ENCODE measurements at regions not wholly inside any gene's neighbourhood (a gene's known extent, or its start where the extent isn't known, plus 50 kb on each side); places are given as distances from the start of the nearest gene placed in this dataset.
"Not testable (repeated sequence)": the region's sequence is repeated elsewhere in the genome, so short reads cannot be mapped to it uniquely, and the experiment has no call there.

GRCh38 chr9:124089631-124090488 is 78.3 kb downstream of the LHX2 start:
- TF ChIP-seq, protein P1, sequence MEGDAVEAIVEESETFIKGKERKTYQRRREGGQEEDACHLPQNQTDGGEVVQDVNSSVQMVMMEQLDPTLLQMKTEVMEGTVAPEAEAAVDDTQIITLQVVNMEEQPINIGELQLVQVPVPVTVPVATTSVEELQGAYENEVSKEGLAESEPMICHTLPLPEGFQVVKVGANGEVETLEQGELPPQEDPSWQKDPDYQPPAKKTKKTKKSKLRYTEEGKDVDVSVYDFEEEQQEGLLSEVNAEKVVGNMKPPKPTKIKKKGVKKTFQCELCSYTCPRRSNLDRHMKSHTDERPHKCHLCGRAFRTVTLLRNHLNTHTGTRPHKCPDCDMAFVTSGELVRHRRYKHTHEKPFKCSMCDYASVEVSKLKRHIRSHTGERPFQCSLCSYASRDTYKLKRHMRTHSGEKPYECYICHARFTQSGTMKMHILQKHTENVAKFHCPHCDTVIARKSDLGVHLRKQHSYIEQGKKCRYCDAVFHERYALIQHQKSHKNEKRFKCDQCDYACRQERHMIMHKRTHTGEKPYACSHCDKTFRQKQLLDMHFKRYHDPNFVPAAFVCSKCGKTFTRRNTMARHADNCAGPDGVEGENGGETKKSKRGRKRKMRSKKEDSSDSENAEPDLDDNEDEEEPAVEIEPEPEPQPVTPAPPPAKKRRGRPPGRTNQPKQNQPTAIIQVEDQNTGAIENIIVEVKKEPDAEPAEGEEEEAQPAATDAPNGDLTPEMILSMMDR (IDR thresholded peaks at IDR 0.05; ENCODE audit: extremely low read depth in 1 of 2, insufficient read depth in 1 of 2, low read depth in 1 of 2, low read length in 2 of 2), result not testable (repeated sequence)
- TF ChIP-seq JUN (IDR thresholded peaks at IDR 0.05; ENCODE audit: borderline replicate concordance, insufficient read depth, insufficient read length, low read depth); POLR2AphosphoS5 (IDR thresholded peaks at IDR 0.05; ENCODE audit: insufficient read depth, low read depth, low read length); POLR2A (IDR thresholded peaks at IDR 0.05; ENCODE audit: low read depth, low read length); MYC (IDR thresholded peaks at IDR 0.05; ENCODE audit: low read depth, low read length); FOS (IDR thresholded peaks at IDR 0.05; ENCODE audit: borderline replicate concordance, insufficient read depth, low read length); MAX (IDR thresholded peaks at IDR 0.05; ENCODE audit: insufficient read depth, insufficient read length); EZH2 (IDR thresholded peaks at IDR 0.05; ENCODE audit: borderline replicate concordance, low read depth, low read length, severe bottlenecking): not testable (repeated sequence)
